ENCODE measurements at regions not wholly inside any gene's neighbourhood (a gene's known extent, or its start where the extent isn't known, plus 50 kb on each side); places are given as distances from the start of the nearest gene placed in this dataset.

DNA sequence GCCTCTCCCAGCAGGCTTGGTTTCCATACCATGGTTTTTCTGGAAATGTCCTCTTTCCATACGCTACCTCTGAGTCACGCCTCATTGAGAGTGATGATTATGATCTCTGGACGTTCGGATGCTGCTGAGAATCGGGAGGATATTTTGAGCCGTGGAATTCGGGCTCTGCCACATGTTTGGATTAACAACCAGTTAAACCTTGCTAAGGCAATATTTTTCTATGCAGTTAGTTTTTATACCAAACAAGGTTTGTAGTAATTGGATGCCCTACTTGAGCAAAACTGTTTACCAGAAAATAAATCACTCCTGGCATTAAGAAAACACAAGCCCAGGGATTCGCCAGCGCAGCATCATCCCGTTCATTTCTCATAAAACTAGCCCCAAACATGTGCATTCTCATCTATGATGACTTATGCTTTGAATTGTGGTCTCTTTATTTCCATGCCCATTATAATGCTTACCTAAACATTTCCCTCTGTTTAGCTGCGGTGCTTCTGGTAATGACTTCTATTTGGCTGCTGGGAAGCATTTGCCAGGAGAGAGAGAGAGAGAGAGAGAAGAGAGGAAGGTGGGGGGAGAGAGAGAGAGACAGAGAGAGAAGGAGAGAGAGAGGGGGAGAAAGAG is 198.9 kb downstream of the CLIC5 start:
- intact Hi-C loops (cut with micrococcal nuclease) (no loop called here), dilution Hi-C loops (cut with MboI; ENCODE audit: extremely low pct_ligation_motif_present, low sequenced_read_pairs) (no loop called here)
- Histone ChIP-seq H3K27me3 (ENCODE audit: control insufficient read depth in 2 of 2, insufficient read depth in 2 of 2, low read length in 2 of 2) (peaks cover 0 to 2% of the 10 kb centered on the region in 2 experiments), H4K20me1 (replicated peaks; ENCODE audit: control insufficient read depth, extremely low read depth, insufficient read depth, low read length) (no peaks in the 10 kb centered on the region), H3K4me1 (ENCODE audit: control insufficient read depth, extremely low read depth, insufficient read depth, low read length) (no peaks in the 10 kb centered on the region), H3K27ac (ENCODE audit: insufficient read depth, low read depth, low read length) (no peak overlapping the region), H3K9me1 (replicated peaks; ENCODE audit: control insufficient read depth, extremely low read depth, insufficient read depth, low read length) (no peaks in the 10 kb centered on the region), H3K4me2 (ENCODE audit: insufficient read depth, low read length) (no peak overlapping the region), H3K4me3 (replicated peaks in 1 of 3; ENCODE audit: insufficient read depth in 1 of 3, low read depth in 1 of 3, low read length in 3 of 3) (no peak overlapping the region), H3K9ac (replicated peaks; ENCODE audit: extremely low read depth, insufficient read depth, low read length) (no peak overlapping the region), H2AFZ (ENCODE audit: low read depth, low read length) (no peak overlapping the region), H3K79me2 (ENCODE audit: control insufficient read depth, insufficient read depth, low read length) (no peaks in the 10 kb centered on the region), H3K9me3 (replicated peaks; ENCODE audit: control insufficient read depth, insufficient read depth, low read length) (no peaks in the 10 kb centered on the region), H3K36me3 (ENCODE audit: control insufficient read depth in 2 of 2, extremely low read depth in 1 of 2, insufficient read depth in 2 of 2, low read length in 2 of 2) (no peaks in the 10 kb centered on the region)
- FAIRE-seq (no peak), DNase-seq (ENCODE audit: low read depth, low spot score) (no peak)
- BruUV-seq (replicated peaks): no TSS peak
- TF ChIP-seq POLR2A (IDR thresholded peaks at IDR 0.05; ENCODE audit: low read depth, low read length): no peak
- TF ChIP-seq, protein P1, sequence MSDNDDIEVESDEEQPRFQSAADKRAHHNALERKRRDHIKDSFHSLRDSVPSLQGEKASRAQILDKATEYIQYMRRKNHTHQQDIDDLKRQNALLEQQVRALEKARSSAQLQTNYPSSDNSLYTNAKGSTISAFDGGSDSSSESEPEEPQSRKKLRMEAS (IDR thresholded peaks at IDR 0.05; ENCODE audit: insufficient read depth, insufficient read length): no peak
- POLR2A ChIA-PET: no interaction called here
- CTCF ChIA-PET: no interaction called here

DNA sequence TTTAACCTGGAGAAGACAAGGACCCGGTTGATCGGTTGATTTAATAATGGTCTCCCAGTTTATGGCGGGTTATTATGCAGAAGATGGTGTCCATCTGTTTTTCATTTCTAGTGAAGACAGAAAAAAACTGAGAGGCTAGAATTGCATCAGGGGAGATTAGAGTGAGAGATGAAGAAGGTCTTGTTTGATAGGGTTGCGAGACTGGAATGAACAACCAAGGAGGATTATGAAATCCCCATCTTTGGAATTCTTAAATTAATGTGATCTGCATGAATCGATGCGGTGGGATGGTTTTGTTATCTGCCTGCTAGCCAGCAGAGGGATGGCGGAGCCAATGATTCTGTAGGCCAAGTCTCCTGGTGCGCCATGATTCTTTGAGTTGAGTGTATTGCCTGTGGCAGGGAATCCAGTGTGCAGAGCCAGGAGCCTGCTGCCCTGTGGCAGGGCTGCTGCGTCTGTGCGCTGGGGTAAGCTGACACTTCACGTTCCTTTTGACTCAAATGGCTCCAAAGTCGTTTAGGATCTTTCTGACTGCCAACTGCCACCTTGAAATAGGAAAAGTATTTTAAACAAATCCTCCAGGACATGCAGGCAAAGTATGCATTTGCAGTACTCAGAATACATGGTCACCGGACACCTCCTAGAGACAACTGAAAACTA is 200.1 kb downstream of the CLIC5 start:
- no peaks in the 10 kb centered on the region for H4K20me1 ChIP-seq (replicated peaks; ENCODE audit: control insufficient read depth, extremely low read depth, insufficient read depth, low read length)
- no peaks in the 10 kb centered on the region for H3K4me1 ChIP-seq (ENCODE audit: control insufficient read depth, extremely low read depth, insufficient read depth, low read length)
- BruUV-seq (replicated peaks): no TSS peak
- CTCF ChIA-PET: no interaction called here
- no peak overlapping the region for H3K4me3 ChIP-seq (replicated peaks in 1 of 3; ENCODE audit: insufficient read depth in 1 of 3, low read depth in 1 of 3, low read length in 3 of 3)
- H3K9me3 ChIP-seq (replicated peaks; ENCODE audit: control insufficient read depth, insufficient read depth, low read length): no peaks in the 10 kb centered on the region
- H3K9me1 ChIP-seq (replicated peaks; ENCODE audit: control insufficient read depth, extremely low read depth, insufficient read depth, low read length): no peaks in the 10 kb centered on the region
- H3K27me3 ChIP-seq (ENCODE audit: control insufficient read depth in 2 of 2, insufficient read depth in 2 of 2, low read length in 2 of 2): peaks cover 0 to 1% of the 10 kb centered on the region in 2 experiments
- POLR2A ChIA-PET: no interaction called here
- DNase-seq (ENCODE audit: low read depth, low spot score) (no peak), FAIRE-seq (no peak)
- no peak overlapping the region for H3K27ac ChIP-seq (ENCODE audit: insufficient read depth, low read depth, low read length)
- intact Hi-C loops (cut with micrococcal nuclease) (no loop called here), dilution Hi-C loops (cut with MboI; ENCODE audit: extremely low pct_ligation_motif_present, low sequenced_read_pairs) (no loop called here)
- no peak overlapping the region for H2AFZ ChIP-seq (ENCODE audit: low read depth, low read length)
- no peak overlapping the region for H3K4me2 ChIP-seq (ENCODE audit: insufficient read depth, low read length)
- H3K79me2 ChIP-seq (ENCODE audit: control insufficient read depth, insufficient read depth, low read length): no peaks in the 10 kb centered on the region
- no peaks in the 10 kb centered on the region for H3K36me3 ChIP-seq (ENCODE audit: control insufficient read depth in 2 of 2, extremely low read depth in 1 of 2, insufficient read depth in 2 of 2, low read length in 2 of 2)
- TF ChIP-seq POLR2A (IDR thresholded peaks at IDR 0.05; ENCODE audit: low read depth, low read length) (no peak), JUN (IDR thresholded peaks at IDR 0.05; ENCODE audit: borderline replicate concordance, insufficient read depth, insufficient read length, low read depth) (no peak), POLR2AphosphoS5 (IDR thresholded peaks at IDR 0.05; ENCODE audit: insufficient read depth, low read depth, low read length) (no peak), EZH2 (IDR thresholded peaks at IDR 0.05; ENCODE audit: borderline replicate concordance, low read depth, low read length, severe bottlenecking) (no peak), MYC (IDR thresholded peaks at IDR 0.05; ENCODE audit: low read depth, low read length) (no peak), FOS (IDR thresholded peaks at IDR 0.05; ENCODE audit: borderline replicate concordance, insufficient read depth, low read length) (no peak), GATA2 (IDR thresholded peaks at IDR 0.05; ENCODE audit: insufficient read depth, insufficient read length, low read depth, low read length) (no peak)
- TF ChIP-seq, protein P2, sequence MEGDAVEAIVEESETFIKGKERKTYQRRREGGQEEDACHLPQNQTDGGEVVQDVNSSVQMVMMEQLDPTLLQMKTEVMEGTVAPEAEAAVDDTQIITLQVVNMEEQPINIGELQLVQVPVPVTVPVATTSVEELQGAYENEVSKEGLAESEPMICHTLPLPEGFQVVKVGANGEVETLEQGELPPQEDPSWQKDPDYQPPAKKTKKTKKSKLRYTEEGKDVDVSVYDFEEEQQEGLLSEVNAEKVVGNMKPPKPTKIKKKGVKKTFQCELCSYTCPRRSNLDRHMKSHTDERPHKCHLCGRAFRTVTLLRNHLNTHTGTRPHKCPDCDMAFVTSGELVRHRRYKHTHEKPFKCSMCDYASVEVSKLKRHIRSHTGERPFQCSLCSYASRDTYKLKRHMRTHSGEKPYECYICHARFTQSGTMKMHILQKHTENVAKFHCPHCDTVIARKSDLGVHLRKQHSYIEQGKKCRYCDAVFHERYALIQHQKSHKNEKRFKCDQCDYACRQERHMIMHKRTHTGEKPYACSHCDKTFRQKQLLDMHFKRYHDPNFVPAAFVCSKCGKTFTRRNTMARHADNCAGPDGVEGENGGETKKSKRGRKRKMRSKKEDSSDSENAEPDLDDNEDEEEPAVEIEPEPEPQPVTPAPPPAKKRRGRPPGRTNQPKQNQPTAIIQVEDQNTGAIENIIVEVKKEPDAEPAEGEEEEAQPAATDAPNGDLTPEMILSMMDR (IDR thresholded peaks at IDR 0.05; ENCODE audit: extremely low read depth in 1 of 2, insufficient read depth in 1 of 2, low read depth in 1 of 2, low read length in 2 of 2): no peak
- TF ChIP-seq, protein P1 (IDR thresholded peaks at IDR 0.05; ENCODE audit: insufficient read depth, insufficient read length): no peak
- H3K9ac ChIP-seq (replicated peaks; ENCODE audit: extremely low read depth, insufficient read depth, low read length): no peak overlapping the region

Measured in endothelial cell of umbilical vein (primary cell).